ENCODE measurements at regions not wholly inside any gene's neighbourhood (a gene's known extent, or its start where the extent isn't known, plus 50 kb on each side); places are given as distances from the start of the nearest gene placed in this dataset.

DNA sequence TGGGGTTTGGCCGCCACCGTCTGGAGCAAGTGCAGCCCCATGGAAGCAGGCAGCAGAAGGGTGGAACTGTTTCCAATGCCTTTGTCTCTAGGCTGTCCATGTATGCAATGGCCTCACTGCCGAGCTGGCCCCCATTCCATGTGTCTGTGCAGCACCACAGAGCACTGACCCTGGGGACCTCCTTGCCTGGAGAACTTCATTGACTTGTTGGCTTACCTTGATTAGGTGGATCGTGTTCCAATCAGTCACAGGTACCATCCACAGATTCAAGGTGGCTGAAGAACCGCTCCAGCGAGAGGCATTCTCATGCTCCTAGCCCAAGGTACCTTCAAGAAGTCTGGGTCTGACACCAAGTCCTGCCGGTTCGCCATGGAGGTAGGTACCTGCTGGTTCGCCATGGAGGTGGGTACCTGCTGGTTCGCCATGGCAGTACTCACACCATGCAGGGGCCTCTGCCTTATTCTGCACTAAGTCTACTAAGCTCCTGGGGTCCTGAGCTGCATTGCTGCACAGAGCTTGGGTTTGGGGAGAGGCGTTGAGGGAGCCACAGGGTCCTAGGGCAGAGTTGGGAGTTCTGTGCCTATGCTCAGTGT is 358.3 kb upstream of the IRX1 start:
- no peak for DNase-seq (ENCODE audit: low read depth in 4 of 4, low spot score in 3 of 4)

DNA sequence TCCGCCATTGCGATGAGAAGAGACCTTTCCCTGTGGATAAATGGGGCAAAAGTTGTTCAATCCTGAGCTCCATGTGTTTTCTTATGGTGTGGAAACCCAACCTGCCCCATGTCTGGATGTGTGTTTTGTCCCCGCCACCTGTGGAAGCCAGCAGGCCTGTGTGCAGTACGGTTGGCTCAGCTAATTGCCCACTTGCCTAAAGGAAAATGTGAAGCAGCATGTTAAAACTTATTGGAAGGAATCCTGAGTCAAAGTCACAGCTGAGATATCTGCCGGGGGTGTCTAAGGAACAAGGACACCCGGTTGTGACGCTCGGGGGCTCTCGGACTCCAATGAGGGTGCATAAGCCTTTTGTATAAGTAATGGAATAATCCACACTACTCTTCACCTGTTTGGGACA is 361.1 kb upstream of the IRX1 start:
- no peak for DNase-seq (ENCODE audit: low read depth in 4 of 4, low spot score in 3 of 4)

GRCh38 chr5:3230941-3231340 is 364.7 kb upstream of the IRX1 start:
- DNase-seq (ENCODE audit: low read depth in 4 of 4, low spot score in 3 of 4) = no peak

DNA sequence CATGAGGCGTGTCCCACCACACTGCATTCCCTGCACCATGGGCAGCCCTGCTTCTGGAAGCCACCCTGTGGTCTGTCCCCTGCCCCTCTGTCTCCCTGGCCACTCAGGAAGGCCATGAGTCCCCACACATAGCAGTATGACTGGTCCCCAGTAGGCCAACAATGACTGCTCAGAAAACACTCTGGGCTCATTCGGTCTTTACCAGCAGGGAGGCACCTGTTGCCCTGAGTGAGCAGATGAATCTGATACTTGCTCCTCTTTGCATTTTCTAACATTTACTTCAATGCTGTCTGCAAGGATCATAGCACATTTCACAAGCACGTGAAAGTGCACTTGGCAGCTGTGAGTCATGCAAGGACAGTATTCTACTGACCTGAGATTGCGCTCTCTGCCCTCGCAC is 365.4 kb upstream of the IRX1 start:
- DNase-seq (ENCODE audit: low read depth in 4 of 4, low spot score in 3 of 4) = no peak

- no peak for DNase-seq (ENCODE audit: low read depth in 4 of 4, low spot score in 3 of 4)
Observed at GRCh38 chr5:3226196-3226920, 369.3 kb upstream of the IRX1 start.

GRCh38 chr5:3225201-3225960 is 370.3 kb upstream of the IRX1 start:
- no peak for DNase-seq (ENCODE audit: low read depth in 4 of 4, low spot score in 3 of 4)

- DNase-seq (ENCODE audit: low read depth in 4 of 4, low spot score in 3 of 4) = no peak
Observed at GRCh38 chr5:3222924-3223323, 372.7 kb upstream of the IRX1 start.

GRCh38 chr5:3221432-3221831 is 374.2 kb upstream of the IRX1 start:
- DNase-seq (ENCODE audit: low read depth in 4 of 4, low spot score in 3 of 4) = no peak

DNA sequence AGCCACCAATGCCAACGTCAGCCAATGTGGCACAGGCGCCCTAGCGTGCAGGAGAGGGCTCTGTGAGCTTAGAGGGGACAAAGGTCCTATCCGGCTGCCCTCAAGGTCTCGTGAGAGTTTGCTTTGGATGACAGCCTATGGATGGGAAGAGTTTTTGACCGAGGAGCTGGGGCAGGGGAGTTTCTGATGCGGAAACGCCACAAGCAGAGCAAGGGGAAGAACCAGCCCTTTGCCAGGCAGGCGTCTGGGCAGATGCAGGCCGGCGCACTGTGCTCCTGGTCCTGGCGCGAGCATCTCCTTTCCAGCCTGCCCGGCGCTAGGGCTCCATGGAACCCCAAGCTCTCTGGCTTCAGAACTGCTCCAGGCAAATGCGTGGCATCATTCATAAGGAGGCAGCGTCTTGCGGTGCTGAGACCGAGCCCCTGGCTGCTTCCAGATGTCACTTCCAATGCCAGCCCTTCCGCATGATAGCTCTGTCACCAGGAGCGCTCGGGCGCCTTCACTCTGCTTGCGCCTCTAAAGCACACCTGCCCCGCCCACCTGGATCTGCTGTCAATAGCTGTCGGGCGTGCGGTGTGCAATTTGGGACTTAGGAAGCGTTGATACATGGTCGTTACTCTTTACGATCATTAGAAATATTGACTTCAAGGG is 374.9 kb upstream of the IRX1 start:
- DNase-seq (ENCODE audit: low read depth in 4 of 4, low spot score in 3 of 4) = no peak

- DNase-seq (ENCODE audit: low read depth in 4 of 4, low spot score in 3 of 4) = no peak
Observed at GRCh38 chr5:3220201-3220600, 375.4 kb upstream of the IRX1 start.

GRCh38 chr5:3218916-3219650 is 376.5 kb upstream of the IRX1 start:
- DNase-seq (ENCODE audit: low read depth in 4 of 4, low spot score in 3 of 4) = no peak

GRCh38 chr5:3217771-3218495 is 377.7 kb upstream of the IRX1 start:
- no peak for DNase-seq (ENCODE audit: low read depth in 4 of 4, low spot score in 3 of 4)

GRCh38 chr5:3217114-3217513 is 378.5 kb upstream of the IRX1 start:
- no peak for DNase-seq (ENCODE audit: low read depth in 4 of 4, low spot score in 3 of 4)

DNA sequence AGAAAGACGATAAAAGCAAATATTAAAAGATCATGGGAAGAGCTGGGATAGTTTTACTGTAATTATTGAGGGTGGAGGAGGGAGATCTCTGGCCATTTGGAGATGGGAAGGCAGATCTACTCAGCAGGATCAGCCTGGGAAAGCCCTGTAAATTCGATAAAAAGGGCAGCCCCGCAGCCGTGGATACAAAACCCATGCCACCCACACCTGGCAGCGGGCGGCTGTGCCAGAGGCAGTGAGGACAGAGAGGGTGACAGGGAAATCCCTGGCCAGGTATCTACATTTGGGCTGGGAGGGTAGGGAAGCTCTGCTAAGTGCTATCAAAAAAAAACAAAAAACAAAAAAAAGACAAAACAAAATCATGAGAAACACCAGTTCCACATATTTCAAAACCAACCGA is 379.2 kb upstream of the IRX1 start:
- no peak for DNase-seq (ENCODE audit: low read depth in 4 of 4, low spot score in 3 of 4)

DNA sequence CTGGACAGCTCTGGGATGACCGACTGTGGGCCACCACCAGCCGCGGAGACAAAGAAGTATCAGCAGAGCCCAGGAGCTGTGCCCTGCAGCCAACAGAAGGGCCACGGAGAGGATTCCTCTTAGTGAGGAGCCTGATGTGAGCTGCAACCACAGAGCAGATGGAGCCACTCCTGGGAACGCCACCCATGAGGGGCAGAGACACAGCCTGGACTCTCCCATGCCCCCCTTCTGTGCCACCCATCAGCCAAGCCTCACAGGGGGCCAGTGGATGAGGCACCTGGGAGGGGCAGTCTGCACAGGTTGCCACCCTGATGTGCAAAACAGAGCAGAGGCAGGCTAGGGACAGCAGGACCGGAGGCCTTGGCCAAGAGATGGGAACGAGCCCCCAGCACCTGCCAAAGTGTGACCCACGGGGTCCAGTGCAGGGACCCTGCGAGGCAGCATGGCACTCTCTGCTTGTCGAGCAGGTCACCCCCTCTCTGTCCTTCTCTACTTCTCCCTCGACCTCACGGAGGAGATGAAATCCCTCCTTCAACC is 380.7 kb upstream of the IRX1 start:
- no peak for DNase-seq (ENCODE audit: low read depth in 4 of 4, low spot score in 3 of 4)

DNA sequence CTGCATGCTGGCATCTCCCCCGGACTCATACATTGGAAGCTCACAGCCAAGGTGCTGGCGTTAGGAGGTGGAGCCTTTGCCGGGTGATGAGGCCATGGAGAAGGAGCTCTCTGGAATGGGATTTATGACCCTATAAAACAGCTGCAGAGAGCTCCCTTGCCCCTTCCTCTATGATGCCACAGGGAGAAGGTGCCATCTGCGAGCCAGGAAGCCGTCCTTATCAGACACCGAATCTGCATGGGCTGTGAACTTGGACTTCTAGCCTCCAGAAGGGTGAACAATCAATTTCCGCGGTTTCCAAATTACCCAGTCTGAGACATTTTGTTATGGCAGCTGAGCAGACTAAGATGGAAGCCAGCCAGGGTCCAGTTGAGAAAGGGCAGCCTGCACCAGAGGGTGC is 381.2 kb upstream of the IRX1 start:
- DNase-seq (ENCODE audit: low read depth in 4 of 4, low spot score in 3 of 4) = no peak

- no peak for DNase-seq (ENCODE audit: low read depth in 4 of 4, low spot score in 3 of 4)
Observed at GRCh38 chr5:3212869-3213268, 382.8 kb upstream of the IRX1 start.

GRCh38 chr5:3210531-3210930 is 385.1 kb upstream of the IRX1 start:
- DNase-seq (ENCODE audit: low read depth in 4 of 4, low spot score in 3 of 4) = no peak

DNA sequence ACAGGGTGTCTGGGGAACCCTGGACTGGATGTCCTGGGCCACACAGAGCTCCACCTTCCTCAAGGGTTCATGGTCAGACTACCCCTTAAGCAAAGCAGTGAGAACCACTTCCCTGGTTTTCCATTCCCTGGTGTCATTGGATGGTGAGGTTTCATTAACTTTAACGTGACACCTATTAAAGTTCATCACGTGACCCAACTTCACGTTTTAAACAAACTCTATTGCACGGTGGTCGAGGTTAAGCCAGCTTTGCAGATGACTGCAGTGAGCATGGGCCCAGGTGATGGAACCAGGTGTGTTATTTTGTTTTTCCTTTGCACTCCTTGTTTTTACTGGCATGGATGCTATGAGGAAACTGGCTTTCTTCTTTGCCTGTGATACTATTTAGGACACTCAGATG is 385.7 kb upstream of the IRX1 start:
- no peak for DNase-seq (ENCODE audit: low read depth in 4 of 4, low spot score in 3 of 4)

DNA sequence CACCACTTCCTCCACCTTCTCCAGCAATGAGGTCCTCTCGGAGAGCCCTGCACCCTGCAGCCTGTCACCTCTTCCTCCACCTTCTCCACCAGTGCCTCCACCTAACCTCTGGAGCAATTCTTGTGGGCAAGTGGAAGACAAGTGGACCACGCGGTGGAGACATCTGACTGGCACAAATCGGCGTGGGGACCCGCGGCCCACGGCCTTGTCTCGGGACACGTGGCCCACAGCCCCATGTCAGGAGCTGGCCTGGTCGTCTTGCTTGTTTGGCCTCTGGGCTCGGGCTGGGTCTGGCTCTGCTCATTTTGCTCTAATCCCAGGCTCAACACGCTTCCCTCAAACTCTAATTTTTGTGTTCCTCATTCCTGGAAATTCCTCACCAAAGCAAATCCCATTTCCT is 393.1 kb upstream of the IRX1 start:
- no peak for DNase-seq (ENCODE audit: low read depth in 4 of 4, low spot score in 3 of 4)
